MM.1S (cell line): ENCODE measurements at regions not wholly inside any gene's neighbourhood (a gene's known extent, or its start where the extent isn't known, plus 50 kb on each side); places are given as distances from the start of the nearest gene placed in this dataset.

Source experiments
- DNase-seq: peaks from one replicate; pipeline ENCODE4 v3.0.0-alpha.2; 2015
- H2AFZ ChIP-seq: fragments of 300-600 bp; sonication (generic); 2 replicates; pipeline ENCODE4 v1.6.0; 2016; ENCODE audit warnings: antibody characterized with exemption, low read length
- H3F3A ChIP-seq: fragments of 300-600 bp; sonication (generic); 2 replicates; pipeline ENCODE4 v1.6.1; 2016; ENCODE audit warnings: mild to moderate bottlenecking, antibody characterized with exemption, low read length, moderate library complexity, mixed read lengths; ENCODE audit not compliant: insufficient read depth
- H3K27ac ChIP-seq: fragments of 300-600 bp; sonication (generic); 2 replicates; pipeline ENCODE4 v1.5.1; 2016; ENCODE audit warnings: mild to moderate bottlenecking, low read length
- H3K27me3 ChIP-seq: fragments of 300-600 bp; sonication (generic); replicated peaks from 2 replicates; pipeline ENCODE4 v1.6.0; 2016; ENCODE audit warnings: low read length; ENCODE audit not compliant: insufficient read depth
- H3K36me3 ChIP-seq: fragments of 300-600 bp; sonication (generic); replicated peaks from 2 replicates; pipeline ENCODE4 v1.6.1; 2016; ENCODE audit warnings: mild to moderate bottlenecking, low read length, mixed read lengths; ENCODE audit not compliant: insufficient read depth
- H3K4me1 ChIP-seq: fragments of 300-600 bp; sonication (generic); 2 replicates; pipeline ENCODE4 v1.6.1; 2016; ENCODE audit warnings: low read length, mixed read lengths
- H3K4me2 ChIP-seq: fragments of 300-600 bp; sonication (generic); 2 replicates; pipeline ENCODE4 v1.6.0; 2016; ENCODE audit warnings: low read depth, low read length
- H3K4me3 ChIP-seq: fragments of 300-600 bp; sonication (generic); 2 replicates; pipeline ENCODE4 v1.5.1; 2016; ENCODE audit warnings: low read length, mixed read lengths
- H3K79me2 ChIP-seq: fragments of 300-600 bp; sonication (generic); 2 replicates; pipeline ENCODE4 v1.6.1; 2016; ENCODE audit warnings: mixed run types, low read length, mixed read lengths
- H3K9ac ChIP-seq: fragments of 300-600 bp; sonication (generic); 2 replicates; pipeline ENCODE4 v1.6.1; 2016; ENCODE audit warnings: low read length, mixed read lengths
- H3K9me2 ChIP-seq: fragments of 300-600 bp; sonication (generic); replicated peaks from 2 replicates; pipeline ENCODE4 v1.6.1; 2016; ENCODE audit warnings: mild to moderate bottlenecking, low read length, mixed read lengths; ENCODE audit not compliant: insufficient read depth
- H3K9me3 ChIP-seq: fragments of 300-600 bp; sonication (generic); replicated peaks from 2 replicates; pipeline ENCODE4 v1.6.1; 2016; ENCODE audit warnings: mild to moderate bottlenecking, low read length, mixed read lengths; ENCODE audit not compliant: insufficient read depth
- H4K20me1 ChIP-seq: fragments of 300-600 bp; sonication (generic); 2 replicates; pipeline ENCODE4 v1.6.1; 2016; ENCODE audit warnings: mild to moderate bottlenecking, low read length, moderate library complexity, mixed read lengths; ENCODE audit not compliant: insufficient read depth
- CTCF ChIP-seq: fragments of 300-600 bp; sonication (generic); IDR thresholded peaks from 2 replicates; pipeline ENCODE4 v1.5.1; 2016; ENCODE audit warnings: antibody characterized with exemption, low read length, mixed read lengths
- EZH2 ChIP-seq: fragments of 300-600 bp; sonication (generic); optimal IDR thresholded peaks from 2 replicates; pipeline ENCODE3; 2017; ENCODE audit warnings: low read depth, mild to moderate bottlenecking, antibody characterized with exemption, low read length, mixed read lengths
- EZH2phosphoT487 ChIP-seq: fragments of 300-600 bp; sonication (generic); IDR thresholded peaks from 2 replicates; pipeline ENCODE4 v1.6.1; 2018; ENCODE audit warnings: antibody characterized with exemption, low read length

- no peak overlapping the region for H3K4me2 ChIP-seq
- no peak overlapping the region for H3K9ac ChIP-seq
- H4K20me1 ChIP-seq, result no peaks in the 10 kb centered on the region
- no peaks in the 10 kb centered on the region for H3K4me1 ChIP-seq
- H3K9me3 ChIP-seq, result no peaks in the 10 kb centered on the region
- no peak overlapping the region for H2AFZ ChIP-seq
- no peaks in the 10 kb centered on the region for H3K36me3 ChIP-seq
- H3F3A ChIP-seq, result no peaks in the 10 kb centered on the region
- no peaks in the 10 kb centered on the region for H3K27me3 ChIP-seq
- H3K9me2 ChIP-seq, result no peaks in the 10 kb centered on the region
- TF ChIP-seq EZH2phosphoT487, result no peak
- TF ChIP-seq CTCF, result no peak
- no peak for TF ChIP-seq EZH2
- no peak for DNase-seq
- no peak overlapping the region for H3K4me3 ChIP-seq
- no peaks in the 10 kb centered on the region for H3K79me2 ChIP-seq
- no peak overlapping the region for H3K27ac ChIP-seq
These were observed 267.2 kb upstream of the RASGEF1B start for GRCh38 chr4:81738891-81739290.

GRCh38 chr4:81737865-81738559, 266.3 kb upstream of the RASGEF1B start:
- no peaks in the 10 kb centered on the region for H3K79me2 ChIP-seq
- no peak for DNase-seq
- no peak overlapping the region for H3K27ac ChIP-seq
- no peak overlapping the region for H2AFZ ChIP-seq
- no peaks in the 10 kb centered on the region for H3K4me1 ChIP-seq
- H3K9me2 ChIP-seq, result no peaks in the 10 kb centered on the region
- H3K9me3 ChIP-seq, result no peaks in the 10 kb centered on the region
- H3F3A ChIP-seq, result no peaks in the 10 kb centered on the region
- H3K36me3 ChIP-seq, result no peaks in the 10 kb centered on the region
- H3K4me2 ChIP-seq, result no peak overlapping the region
- H3K27me3 ChIP-seq, result no peaks in the 10 kb centered on the region
- no peaks in the 10 kb centered on the region for H4K20me1 ChIP-seq
- no peak overlapping the region for H3K4me3 ChIP-seq
- TF ChIP-seq EZH2phosphoT487, result no peak
- TF ChIP-seq EZH2, result no peak
- TF ChIP-seq CTCF, result no peak
- no peak overlapping the region for H3K9ac ChIP-seq

GRCh38 chr4:81736324-81736723, 264.6 kb upstream of the RASGEF1B start:
- H3K36me3 ChIP-seq, result no peaks in the 10 kb centered on the region
- H3K9me3 ChIP-seq, result no peaks in the 10 kb centered on the region
- TF ChIP-seq CTCF (no peak), EZH2 (no peak), EZH2phosphoT487 (no peak)
- H4K20me1 ChIP-seq, result no peaks in the 10 kb centered on the region
- no peak overlapping the region for H2AFZ ChIP-seq
- no peaks in the 10 kb centered on the region for H3F3A ChIP-seq
- no peaks in the 10 kb centered on the region for H3K4me1 ChIP-seq
- no peaks in the 10 kb centered on the region for H3K79me2 ChIP-seq
- no peak for DNase-seq
- H3K9ac ChIP-seq, result no peak overlapping the region
- no peaks in the 10 kb centered on the region for H3K27me3 ChIP-seq
- H3K4me2 ChIP-seq, result no peak overlapping the region
- no peak overlapping the region for H3K27ac ChIP-seq
- no peak overlapping the region for H3K4me3 ChIP-seq
- no peaks in the 10 kb centered on the region for H3K9me2 ChIP-seq
